K562 (cell line): ENCODE measurements at regions not wholly inside any gene's neighbourhood (a gene's known extent, or its start where the extent isn't known, plus 50 kb on each side); places are given as distances from the start of the nearest gene placed in this dataset.
A peak's percentile ranks its signal among the peaks of the same experiment; 100 is the strongest.

Source experiments
- CEBPB ChIP-seq: fragments of 450-650 bp; IDR thresholded peaks from 2 replicates; pipeline ENCODE4 v1.6.1; 2016; ENCODE audit warnings: missing genetic modification characterization, missing compliant biosample characterization
- CEBPG ChIP-seq, 3 experiments: fragments of 200-800 bp in 1 of 3; sonication (Bioruptor generic) in 1 of 3; sonication (generic) in 1 of 3; formaldehyde crosslinking in 1 of 3; IDR thresholded peaks in 2 of 3; conservative IDR thresholded peaks in 1 of 3; 2 replicates each; pipeline versions ENCODE4 v1.6.1 to v1.8.0; 2016 to 2022; ENCODE audit warnings: missing compliant biosample characterization in 2 of 3, missing genetic modification characterization in 2 of 3, mild to moderate bottlenecking in 1 of 3, missing genetic modification reagents in 1 of 3
- CTBP1 ChIP-seq: fragments of 450-650 bp; IDR thresholded peaks from 2 replicates; pipeline ENCODE4 v1.6.1; 2016; ENCODE audit warnings: borderline replicate concordance
- KDM1A ChIP-seq, 2 experiments: fragments of 450-650 bp; IDR thresholded peaks; 2 replicates each; pipeline ENCODE4 v1.6.1; 2016; ENCODE audit warnings: mild to moderate bottlenecking in 2 of 2
- MGA ChIP-seq: fragments of 450-650 bp; IDR thresholded peaks from 2 replicates; pipeline ENCODE4 v1.6.1; 2016; ENCODE audit warnings: mild to moderate bottlenecking, moderate library complexity
- SMARCB1 ChIP-seq: IDR thresholded peaks from 2 replicates; pipeline ENCODE4 v1.6.1; 2011; ENCODE audit warnings: improper control_type of control experiment, low read depth; ENCODE audit not compliant: insufficient read length
- TAF9B ChIP-seq: fragments of 450-650 bp; IDR thresholded peaks from 2 replicates; pipeline ENCODE4 v1.6.1; 2018; ENCODE audit warnings: mild to moderate bottlenecking; ENCODE audit not compliant: partially characterized antibody
- TF ChIP-seq, protein P1 (sequence below): fragments of 250-450 bp; sonication (Bioruptor Pico); IDR thresholded peaks from 2 replicates; pipeline ENCODE4 v1.5.0; 2020; ENCODE audit warnings: mild to moderate bottlenecking

GRCh38 chr11:86135319-86135714 is 66.4 kb upstream of the PICALM start (continued):
- TF ChIP-seq MGA: 0 out of 2 replicates have a peak, but pooled peaks have one; percentile 29
- TF ChIP-seq, protein P1, sequence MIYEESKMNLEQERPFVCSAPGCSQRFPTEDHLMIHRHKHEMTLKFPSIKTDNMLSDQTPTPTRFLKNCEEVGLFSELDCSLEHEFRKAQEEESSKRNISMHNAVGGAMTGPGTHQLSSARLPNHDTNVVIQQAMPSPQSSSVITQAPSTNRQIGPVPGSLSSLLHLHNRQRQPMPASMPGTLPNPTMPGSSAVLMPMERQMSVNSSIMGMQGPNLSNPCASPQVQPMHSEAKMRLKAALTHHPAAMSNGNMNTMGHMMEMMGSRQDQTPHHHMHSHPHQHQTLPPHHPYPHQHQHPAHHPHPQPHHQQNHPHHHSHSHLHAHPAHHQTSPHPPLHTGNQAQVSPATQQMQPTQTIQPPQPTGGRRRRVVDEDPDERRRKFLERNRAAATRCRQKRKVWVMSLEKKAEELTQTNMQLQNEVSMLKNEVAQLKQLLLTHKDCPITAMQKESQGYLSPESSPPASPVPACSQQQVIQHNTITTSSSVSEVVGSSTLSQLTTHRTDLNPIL (CRISPR knock-in tag): no peak
- TF ChIP-seq CTBP1: no peak
- peak; percentile 26 for TF ChIP-seq TAF9B
- 0 out of 2 replicates have a peak, but pooled peaks have one; percentile 11 for TF ChIP-seq CEBPG (CRISPR knock-in tag; IDR thresholded peaks at IDR 0.05)
- TF ChIP-seq CEBPG (tag; conservative IDR thresholded peaks at IDR 0.05 in 1 of 2, IDR thresholded peaks at IDR 0.05 in 1 of 2): no peak
- TF ChIP-seq CEBPB (tag): 0 out of 2 replicates have a peak, but pooled peaks have one; percentile 11
- TF ChIP-seq KDM1A (IDR thresholded peaks at IDR 0.05): peak in 1 of 2 experiments; percentile 23; a peak in 1 of 4 replicates
- peak; percentile 63 for TF ChIP-seq SMARCB1
